GM18907 (cell line): ENCODE measurements at regions not wholly inside any gene's neighbourhood (a gene's known extent, or its start where the extent isn't known, plus 50 kb on each side); places are given as distances from the start of the nearest gene placed in this dataset.

Source experiments
- ATAC-seq: cut with Tn5 transposase; IDR thresholded peaks from one replicate; pipeline ENCODE4 v1.9.1; 2021; ENCODE audit warnings: mild to moderate bottlenecking, moderate library complexity; ENCODE audit not compliant: unreplicated experiment

DNA sequence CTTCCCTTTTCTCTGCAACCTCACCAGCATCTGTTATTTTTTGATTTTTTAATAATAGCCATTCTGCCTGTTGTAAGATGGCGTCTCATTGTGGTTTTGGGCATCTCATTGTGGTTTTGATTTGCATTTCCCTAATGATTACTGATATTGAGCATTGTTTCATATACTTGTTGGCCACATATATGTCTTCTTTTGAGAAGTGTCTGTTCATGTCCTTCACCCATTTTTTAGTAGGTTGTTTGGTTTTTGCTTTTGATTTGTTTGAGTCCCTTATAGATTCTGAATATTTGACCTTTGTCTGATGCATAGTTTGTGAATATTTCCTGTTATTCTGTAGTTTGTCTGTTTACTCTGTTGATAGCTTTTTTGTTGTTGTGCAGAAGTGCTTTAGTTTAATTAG is 312.2 kb upstream of the TBC1D5 start:
- ATAC-seq = no peak

DNA sequence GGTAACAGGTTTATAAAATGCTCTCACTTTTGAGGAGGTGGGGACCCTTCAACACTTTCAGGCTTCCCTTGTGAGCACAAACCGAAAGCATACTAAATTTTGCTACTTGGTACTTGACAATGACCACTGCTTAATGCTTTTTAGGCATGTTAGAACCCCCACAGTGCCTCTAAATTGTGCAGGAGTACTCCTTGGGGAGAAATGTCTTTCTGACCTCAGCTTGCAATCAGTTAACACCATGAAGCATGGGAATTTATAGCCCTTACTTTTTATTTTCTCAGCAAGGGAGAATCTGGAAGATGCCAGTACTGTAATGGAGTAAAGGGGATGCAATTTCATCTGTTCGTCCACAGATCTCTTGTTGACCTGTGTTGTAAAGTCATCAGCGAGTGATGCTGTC is 308.9 kb upstream of the TBC1D5 start:
- no peak for ATAC-seq

DNA sequence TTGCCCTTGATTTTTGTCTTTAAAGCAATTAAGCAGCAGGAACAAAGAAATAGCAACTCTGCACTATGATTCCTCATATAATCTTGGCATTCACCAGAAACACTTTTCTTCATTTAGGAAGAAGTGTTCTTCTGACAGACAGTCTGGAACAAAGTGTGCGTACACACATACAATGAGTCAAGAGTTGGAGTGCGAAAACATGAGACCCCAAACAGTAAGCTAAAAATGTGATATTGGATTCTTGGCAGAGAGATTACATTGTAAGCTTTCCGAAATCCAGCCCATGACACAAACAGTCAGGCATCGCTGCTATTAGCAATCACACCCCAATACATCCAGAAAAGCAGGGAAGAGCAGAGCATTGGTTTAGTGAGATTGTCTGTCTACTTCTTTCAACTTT is 306.7 kb upstream of the TBC1D5 start:
- no peak for ATAC-seq

DNA sequence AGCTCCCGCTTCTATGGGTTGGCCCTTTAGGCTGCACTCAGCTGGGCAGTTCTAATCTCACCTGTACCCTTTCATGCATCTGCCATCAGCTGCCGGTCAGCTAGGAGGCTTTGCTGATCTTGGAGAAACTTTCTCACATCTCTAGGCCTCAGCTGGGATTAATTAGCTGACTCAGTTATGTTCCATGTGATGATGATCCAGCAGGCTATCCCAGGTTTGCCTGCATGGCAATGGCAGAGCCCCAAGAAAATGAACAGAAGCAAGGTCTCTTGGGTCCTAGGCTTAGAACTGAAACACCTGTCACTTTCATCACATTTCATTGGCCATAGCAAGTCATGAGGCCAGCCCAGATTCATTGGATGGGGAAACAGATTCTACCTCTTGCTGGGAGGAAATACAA is 304.6 kb upstream of the TBC1D5 start:
- ATAC-seq = no peak

DNA sequence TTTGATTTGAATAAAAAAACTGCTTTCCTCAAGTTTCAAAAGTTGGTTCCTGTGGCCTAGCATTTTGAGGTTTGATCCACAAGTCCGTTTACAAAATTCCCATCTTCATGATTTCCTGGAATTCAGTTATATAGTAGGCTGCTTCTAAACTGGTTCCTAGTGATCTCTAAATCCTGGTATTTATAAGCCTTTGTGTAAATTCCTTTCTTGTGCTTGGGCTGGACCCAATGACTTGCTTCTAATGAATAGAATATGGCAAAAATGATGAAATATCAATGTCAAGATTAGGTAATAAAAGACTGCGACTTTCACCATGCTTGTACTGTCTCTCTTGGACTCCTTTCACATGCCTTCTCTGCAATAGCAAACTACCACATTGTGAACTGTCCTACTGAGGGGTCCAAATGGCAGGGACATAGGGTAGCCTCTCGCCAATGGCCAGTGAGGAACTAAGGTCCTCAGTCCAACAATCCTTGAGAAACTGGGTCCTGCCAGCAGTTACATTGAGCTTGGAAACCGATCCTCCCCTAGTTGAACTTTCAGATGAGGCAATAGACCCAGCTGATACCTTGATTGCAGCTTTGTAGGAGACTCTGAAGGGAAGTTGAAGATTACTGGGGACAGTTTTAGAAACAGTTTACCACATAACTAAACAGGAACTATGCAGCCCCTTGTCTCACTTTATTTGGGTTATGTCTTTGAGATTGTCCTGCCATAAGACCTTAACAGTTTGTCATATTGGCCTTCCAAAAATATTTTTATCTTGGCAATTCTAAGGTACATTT is 303.9 kb upstream of the TBC1D5 start:
- no peak for ATAC-seq

DNA sequence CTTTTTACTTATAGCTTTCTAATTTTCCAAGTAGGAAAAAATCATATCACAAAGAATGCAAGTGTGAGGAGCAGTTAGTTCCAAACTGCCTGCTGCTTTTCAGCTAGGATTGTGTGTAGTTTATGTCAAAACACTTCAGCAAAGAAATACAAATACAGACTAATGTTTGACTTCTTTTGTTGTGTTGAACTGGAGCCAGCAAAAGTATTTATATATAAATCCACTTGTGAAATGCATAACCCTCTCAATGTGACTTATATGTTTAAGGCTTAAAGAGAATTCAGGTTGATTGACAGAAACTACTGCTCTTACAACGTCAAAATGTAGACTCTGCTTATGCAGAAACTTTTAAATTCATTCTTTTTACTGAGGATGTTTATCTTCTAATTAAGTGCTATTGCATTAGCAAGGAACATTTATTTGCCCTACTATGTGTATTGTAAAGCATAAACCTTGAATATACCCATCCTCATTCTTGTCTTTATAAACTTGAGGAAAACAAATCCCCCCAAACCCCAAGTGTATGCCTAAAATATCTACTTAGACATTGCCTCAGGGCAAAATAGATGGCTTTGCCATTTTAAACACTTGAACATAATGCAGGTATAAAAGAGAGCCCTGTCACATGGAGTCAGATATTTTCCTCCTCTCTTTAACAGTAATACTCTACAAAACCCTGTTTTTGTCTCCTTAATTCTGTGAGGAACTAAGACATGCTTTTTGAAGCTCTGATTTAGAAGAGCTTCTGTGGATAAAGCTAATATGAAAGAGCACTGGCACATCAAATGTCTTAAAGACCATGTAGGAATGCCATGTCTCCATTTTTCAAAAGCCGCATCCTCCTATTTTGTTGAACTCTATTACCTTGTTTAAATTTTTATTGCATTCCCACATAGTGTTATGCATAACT is 302.8 kb upstream of the TBC1D5 start:
- no peak for ATAC-seq

DNA sequence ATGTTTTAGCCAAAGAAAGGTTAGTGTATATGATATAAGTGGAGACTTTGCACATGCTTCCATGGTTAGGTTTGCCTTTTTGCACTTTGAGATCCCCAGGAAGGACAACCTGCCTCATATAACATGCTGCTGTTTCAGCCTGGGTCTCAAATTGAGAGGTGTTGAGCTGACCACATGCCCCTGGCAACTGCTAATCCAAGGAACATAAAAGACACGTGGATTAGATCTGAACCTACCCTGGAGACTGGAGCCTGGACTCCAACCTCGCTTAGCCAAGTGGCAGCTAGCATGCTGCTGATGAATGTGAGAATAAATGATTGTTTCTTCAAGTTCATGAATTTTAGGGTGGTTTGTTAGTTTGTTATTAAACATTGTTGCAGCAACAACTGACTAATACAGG is 301.8 kb upstream of the TBC1D5 start:
- ATAC-seq = no peak

DNA sequence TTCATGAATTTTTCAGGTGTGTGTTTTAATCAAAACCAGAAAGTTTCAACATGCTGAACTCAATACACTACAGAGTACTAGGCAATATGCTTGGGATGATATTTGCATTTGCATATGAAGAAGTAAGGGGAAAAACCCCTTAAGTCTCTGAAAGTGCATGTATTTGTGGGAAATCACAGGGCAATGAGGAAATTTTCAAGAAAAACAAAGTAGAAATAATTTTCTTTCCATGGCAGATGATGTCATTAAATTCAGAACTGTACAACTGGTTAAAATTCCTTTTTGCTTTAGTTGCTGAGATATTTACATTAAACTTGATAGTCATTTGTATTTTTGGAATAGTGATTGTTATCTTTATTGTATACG is 294.0 kb upstream of the TBC1D5 start:
- ATAC-seq = no peak

DNA sequence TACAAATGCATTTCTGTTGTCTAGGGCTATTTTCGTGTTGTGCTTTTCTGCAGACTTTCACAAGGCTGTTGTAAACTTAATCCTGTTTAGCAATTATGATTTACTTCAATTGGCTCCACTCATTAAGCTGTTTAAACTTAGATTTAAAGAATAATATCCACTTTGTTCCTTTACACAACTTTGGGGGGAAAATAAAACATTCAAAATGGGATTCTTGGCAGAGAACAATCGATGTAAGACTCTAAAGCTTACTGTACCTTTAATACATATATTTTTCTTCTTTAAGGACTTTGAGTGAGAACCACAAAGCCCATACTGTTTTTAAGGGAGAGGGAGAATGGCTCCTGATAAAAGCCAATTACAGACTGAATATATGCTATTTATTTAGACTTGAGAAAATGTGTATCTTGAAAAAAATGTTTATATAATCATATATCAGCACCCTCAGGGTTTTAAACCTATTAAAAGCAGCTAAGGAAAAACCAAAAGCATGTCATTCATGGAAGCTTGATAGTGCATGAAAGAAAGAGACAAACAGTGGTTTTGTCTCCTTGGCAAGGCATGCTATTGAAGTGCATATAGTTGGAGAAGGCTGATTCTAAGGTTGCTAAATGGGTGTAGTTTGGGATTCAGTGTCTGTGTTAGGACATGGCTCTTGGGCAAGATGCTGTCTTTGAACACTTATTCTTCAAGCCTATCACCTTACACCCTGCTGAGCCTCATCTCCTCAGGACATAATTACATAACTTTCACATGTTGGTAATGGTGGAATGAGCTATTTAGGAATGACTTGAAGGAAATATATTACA is 293.4 kb upstream of the TBC1D5 start:
- ATAC-seq = no peak

DNA sequence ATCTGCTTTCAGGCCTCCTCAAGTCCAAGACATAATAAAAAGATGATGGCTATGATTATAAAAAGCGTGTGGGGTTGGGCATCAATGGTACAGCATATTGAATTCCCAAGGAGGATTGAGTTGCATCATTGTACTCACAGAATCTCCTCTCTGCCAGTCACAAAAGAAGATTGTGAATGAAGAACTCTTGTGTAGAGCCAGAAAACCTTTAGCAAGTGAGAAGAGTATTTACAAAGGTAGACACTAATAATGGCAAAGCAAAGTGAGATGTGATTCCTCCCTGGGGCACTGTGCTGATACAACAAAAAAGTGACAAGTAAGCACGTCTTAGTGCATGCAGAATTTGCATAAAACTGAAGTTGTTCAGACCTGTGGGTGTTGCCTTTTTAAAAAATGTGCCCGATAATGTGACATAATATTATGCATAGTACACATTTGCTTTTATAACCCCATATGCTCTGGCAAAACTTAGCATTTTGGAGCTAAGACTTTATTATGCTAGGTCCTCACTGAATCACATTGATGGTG is 291.2 kb upstream of the TBC1D5 start:
- no peak for ATAC-seq

DNA sequence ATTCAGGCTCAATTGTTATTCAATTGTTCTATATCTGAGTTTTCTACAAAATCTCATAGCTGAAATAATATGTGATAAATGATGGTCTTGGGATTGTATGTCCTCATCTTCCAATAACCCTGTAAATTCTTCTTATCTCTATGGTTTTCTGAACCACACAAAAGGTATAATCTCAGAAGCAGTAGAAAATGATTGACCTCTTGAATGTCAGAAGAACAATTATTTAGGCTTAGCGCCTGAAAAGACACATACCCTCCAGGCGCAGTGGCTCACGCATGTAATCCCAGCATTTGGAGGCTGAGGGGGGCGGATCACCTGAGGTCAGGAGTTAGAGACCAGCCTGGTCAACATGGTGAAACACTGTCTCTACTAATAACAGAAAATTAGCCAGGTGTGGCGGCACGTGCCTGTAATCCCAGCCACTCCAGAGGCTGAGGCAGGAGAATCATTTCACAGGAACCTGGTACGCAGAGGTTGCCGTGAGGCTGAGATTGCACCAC is 288.0 kb upstream of the TBC1D5 start:
- ATAC-seq = no peak

DNA sequence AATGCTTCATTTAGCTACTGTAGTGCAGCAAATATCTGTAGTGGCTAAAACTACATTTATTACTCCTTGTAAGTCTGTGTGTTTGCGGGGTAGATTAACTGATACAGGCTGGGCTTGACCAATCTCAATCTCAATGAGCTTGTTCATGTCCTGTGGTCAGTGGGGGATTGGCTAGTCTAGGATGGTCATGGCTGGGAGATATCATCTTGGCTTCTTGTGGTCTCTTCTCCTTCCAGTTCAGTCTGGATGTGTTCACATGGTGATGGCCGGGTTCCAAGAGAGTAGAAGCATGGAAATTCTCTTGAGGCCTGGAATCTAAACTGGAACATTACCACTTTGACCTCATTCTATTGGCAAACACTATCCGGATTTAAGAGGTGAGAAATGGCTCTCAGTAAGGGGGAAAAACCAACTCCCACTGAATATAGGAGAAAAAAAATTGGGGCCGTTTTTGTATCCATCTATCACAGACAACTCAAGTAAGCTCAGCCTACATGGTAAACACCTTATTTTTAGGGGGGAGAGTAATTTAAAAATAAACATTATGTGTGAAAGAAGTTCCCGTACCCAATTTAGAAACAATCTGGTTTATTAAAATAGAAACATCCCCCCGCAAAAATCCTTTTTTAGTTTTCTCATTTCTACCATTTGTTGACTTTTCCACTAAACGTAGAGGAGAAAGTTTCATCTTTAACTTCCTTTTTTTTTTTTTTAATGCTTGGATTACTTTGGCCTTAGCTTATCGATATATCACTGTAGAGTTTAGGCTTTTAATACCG is 284.9 kb upstream of the TBC1D5 start:
- ATAC-seq = no peak

DNA sequence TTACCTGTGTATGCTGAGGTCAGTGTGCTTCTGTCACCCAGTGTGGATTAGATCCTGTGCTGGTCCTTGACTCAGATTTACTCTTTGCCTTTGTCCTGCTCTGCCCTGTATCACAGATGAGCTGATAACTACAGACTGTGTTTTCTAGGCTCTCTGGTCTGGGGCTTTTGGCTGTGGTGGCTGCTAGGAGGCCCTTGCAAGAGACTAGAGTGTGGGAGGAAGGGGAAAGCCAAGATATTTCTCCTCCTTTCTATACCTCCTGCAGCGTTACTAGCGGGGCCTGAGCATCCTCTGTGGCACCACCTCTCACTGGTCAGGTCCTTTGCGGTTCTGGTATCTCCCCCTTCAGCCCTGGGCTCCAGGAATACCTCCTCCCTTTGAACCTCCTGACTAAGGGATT is 282.3 kb upstream of the TBC1D5 start:
- no peak for ATAC-seq

DNA sequence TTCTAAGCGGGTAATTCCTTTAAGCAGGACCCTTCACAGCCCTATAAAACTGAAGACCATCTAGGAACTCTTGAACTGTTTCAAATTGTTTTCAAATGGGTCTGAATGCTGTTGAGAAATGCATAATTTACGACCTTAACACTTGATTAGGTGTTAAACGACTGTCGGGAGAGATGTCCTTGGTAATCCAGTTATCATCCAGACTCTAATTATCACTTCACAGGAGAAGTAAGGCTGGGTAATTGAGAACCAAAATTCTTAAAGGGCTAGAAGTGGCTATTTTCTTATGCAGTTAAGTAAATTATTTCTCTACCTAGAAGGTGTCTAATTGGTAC is 276.7 kb upstream of the TBC1D5 start:
- no peak for ATAC-seq

DNA sequence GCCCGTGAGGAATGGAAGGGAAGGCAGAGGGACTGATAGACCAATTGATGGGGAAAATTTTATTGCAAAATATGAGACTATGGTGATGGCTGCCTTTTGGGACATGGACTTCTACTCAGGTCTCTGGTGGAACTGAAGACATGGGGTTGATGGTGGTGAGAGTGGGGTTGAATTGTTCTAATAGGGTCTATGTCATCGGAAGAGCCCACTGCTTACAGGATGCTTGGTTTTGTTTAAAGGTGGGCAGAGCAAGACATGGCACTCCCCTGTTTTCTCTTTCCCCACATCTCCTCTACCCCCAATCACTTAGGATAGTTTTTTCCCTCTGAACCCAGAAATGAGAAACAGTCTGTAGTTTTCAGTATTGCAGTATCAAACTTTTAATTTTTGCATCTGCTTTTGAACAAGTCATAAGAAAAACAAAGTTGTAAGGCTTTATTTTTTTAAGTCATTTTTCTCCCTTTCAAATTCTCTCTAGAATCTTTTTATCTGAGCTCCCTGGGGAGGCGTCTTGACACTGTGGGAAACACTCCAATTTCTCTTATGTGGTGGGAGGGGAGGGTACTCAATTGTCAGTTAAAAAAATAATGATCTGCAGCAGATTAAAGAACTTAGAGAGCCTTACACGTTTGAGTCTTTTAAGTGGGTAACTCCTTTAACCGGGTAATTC is 276.2 kb upstream of the TBC1D5 start:
- ATAC-seq = no peak

DNA sequence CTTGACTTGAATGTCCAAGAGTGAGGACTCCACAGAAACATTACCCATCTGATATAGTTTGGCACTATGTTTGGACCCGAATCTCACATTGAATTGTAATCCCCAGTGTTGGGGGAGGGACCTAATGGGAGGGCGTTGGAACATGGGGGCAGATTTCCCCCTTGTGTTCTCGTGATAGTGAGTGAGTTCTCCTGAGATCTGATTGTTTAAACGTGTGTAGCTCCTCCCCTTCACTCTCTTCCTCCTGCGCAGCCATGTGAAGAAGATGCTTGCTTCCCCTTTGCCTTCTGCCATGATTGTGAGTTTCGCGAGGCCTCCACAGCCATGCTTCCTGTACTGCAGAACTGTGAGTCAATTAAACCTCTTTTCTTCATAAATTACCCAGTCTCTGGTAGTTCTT is 273.9 kb upstream of the TBC1D5 start:
- no peak for ATAC-seq

DNA sequence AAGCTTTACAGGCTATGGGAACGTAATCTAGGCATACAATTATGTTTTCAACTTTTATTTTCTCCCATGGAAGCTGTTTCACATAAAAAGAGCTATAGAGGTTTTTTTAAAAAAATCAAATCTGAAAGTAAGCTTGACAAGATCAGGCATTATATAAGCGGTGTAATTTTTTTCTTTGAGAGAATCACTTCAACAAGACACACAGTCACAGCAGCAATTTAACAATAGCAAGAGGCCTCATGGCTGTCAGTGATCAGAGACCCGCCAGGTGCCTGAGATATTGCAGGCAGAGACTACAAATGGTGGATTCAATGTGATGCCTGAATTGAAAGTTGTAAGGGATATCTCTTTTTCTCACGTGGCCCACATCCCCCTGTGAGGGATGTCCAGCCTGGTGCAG is 270.5 kb upstream of the TBC1D5 start:
- no peak for ATAC-seq

DNA sequence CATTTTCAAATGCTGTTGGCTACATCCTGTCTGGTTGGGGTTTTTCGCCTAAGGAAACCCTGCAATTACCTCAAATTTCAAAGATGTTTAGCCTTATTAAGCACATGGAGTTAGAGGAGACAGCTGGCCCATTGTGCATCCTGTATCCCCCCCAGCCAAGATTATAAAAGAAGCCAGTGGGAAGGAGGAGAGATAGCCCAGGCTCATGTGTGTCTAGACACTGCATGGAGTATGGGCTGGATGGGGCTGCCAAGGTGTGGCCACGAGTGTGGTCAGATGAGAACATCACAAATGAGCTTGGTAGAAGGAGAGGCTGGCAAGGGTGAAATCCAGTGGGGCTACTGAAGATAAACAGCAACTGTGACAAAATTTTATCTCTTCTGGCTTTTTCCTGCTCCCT is 270.0 kb upstream of the TBC1D5 start:
- no peak for ATAC-seq

DNA sequence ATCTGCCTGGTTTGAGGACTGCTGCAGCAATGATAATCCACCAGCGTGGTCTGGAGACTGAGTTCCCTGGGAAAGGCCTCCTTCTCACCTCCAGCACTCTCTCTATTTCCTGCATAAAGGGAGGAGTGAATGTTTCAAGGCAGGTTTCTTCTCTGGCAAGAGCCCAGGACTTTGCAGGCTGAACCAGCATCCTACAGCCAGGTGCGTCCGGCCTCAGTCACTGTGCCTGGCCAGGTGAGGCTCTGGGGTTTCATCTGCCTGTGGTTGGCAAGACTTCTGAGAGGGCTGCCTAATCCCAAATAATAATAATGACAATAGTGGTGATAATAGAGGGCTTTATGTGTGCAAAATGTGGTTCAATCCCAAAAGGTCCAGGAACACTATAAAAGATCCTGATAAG is 269.0 kb upstream of the TBC1D5 start:
- no peak for ATAC-seq

DNA sequence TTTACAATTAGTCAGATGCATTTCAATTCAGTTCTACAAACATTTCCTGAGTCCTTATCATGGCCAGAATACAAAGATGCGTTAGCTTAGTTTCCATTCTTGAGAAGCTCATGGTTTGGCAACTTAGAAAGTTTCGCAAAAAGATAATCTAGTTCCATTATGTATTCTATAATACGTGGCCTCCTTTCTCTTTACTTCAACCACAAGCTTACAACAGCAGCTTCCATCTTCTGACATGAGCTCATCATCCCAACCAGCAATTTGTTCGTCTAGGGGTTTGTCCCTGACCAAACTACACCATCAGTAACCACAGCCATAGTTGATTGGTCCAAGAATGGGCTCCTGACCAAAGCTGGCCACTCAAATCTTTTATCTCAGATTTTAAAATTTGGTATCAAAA is 267.6 kb upstream of the TBC1D5 start:
- no peak for ATAC-seq
